T-cell (primary cell): ENCODE measurements at regions not wholly inside any gene's neighbourhood (a gene's known extent, or its start where the extent isn't known, plus 50 kb on each side); places are given as distances from the start of the nearest gene placed in this dataset.

Source experiments
- ATAC-seq, 4 experiments: fragments of 200-7000 bp in 3 of 4; fragments of 150-1000 bp in 1 of 4; cut with Tn5 transposase; replicated peaks in 1 of 4; 1 replicate in 3 of 4; 2 replicates in 1 of 4; pipeline ENCODE4 v1.10.0; 2021; ENCODE audit warnings: moderate library complexity in 3 of 4, mild to moderate bottlenecking in 2 of 4, moderate number of reproducible peaks in 1 of 4
- CTCF ChIA-PET, 2 donors: fragments of 300-600 bp; sonication (Branson Sonifier 250); formaldehyde crosslinking; loops; one replicate each; lab custom pipeline; 2022; ENCODE audit warnings: antibody characterized with exemption in 2 of 2; lab: Charles Lee
- POLR2A ChIA-PET, 2 donors: fragments of 300-600 bp; sonication (Branson Sonifier 250); formaldehyde crosslinking; loops; one replicate each; lab custom pipeline; 2022; ENCODE audit warnings: antibody characterized with exemption in 2 of 2; lab: Charles Lee
- DNase-seq, 35 experiments: peaks; one replicate each; pipeline versions ENCODE4 v3.0.0 to v3.0.0-alpha.2; 2013 to 2023
- H3K27ac ChIP-seq: one replicate; pipeline ENCODE4 v1.5.1; 2013; ENCODE audit warnings: low read length
- H3K27me3 ChIP-seq, 2 experiments: replicated peaks in 1 of 2; 1 replicate in 1 of 2; 2 replicates in 1 of 2; pipeline versions ENCODE4 v1.6.1 to v1.7.0; 2013; ENCODE audit warnings: low read length in 1 of 2, mixed read lengths in 1 of 2; ENCODE audit not compliant: control insufficient read depth in 2 of 2, insufficient read depth in 2 of 2; ENCODE audit errors: extremely low read depth in 1 of 2
- H3K36me3 ChIP-seq, 2 donors: 1 replicate in 1 of 2; 2 replicates in 1 of 2; pipeline versions ENCODE4 v1.6.1 to v1.7.0; 2013; ENCODE audit warnings: low read length in 1 of 2; ENCODE audit not compliant: control insufficient read depth in 2 of 2, insufficient read depth in 1 of 2; ENCODE audit errors: extremely low read depth in 1 of 2
- H3K4me1 ChIP-seq, 2 experiments: 1 replicate in 1 of 2; 2 replicates in 1 of 2; pipeline versions ENCODE4 v1.6.1 to v1.7.0; 2013; ENCODE audit warnings: low read length in 2 of 2, mixed read lengths in 1 of 2; ENCODE audit not compliant: insufficient read depth in 2 of 2, control insufficient read depth in 1 of 2; ENCODE audit errors: extremely low read depth in 1 of 2
- H3K4me3 ChIP-seq, 2 donors: 1 replicate in 1 of 2; 2 replicates in 1 of 2; pipeline versions ENCODE4 v1.5.1 to v1.7.0; 2013; ENCODE audit warnings: mild to moderate bottlenecking in 2 of 2, low read length in 1 of 2, moderate library complexity in 1 of 2; ENCODE audit not compliant: control insufficient read depth in 1 of 2; ENCODE audit errors: extremely low read depth in 1 of 2
- H3K9me3 ChIP-seq: 2 replicates; pipeline ENCODE4 v1.7.0; 2013
- H3K27ac Mint-ChIP-seq, 2 donors: one replicate each; pipeline ENCODE4 v1.8.0; 2020 to 2021; ENCODE audit warnings: mild to moderate bottlenecking in 2 of 2, mixed read lengths in 2 of 2
- H3K27me3 Mint-ChIP-seq, 2 donors: one replicate each; pipeline ENCODE4 v1.8.0; 2021 to 2022; ENCODE audit warnings: mixed read lengths in 2 of 2
- H3K36me3 Mint-ChIP-seq: one replicate; pipeline ENCODE4 v1.8.0; 2021; ENCODE audit warnings: mixed read lengths
- H3K4me1 Mint-ChIP-seq, 3 donors: one replicate each; pipeline ENCODE4 v1.8.0; 2020 to 2022; ENCODE audit warnings: mixed read lengths in 3 of 3, mild to moderate bottlenecking in 1 of 3
- H3K4me3 Mint-ChIP-seq, 3 donors: one replicate each; pipeline ENCODE4 v1.8.0; 2020 to 2022; ENCODE audit warnings: mild to moderate bottlenecking in 3 of 3, mixed read lengths in 3 of 3, moderate library complexity in 3 of 3
- H3K9me3 Mint-ChIP-seq, 3 donors: one replicate each; pipeline ENCODE4 v1.8.0; 2020 to 2022; ENCODE audit warnings: mixed read lengths in 3 of 3
- WGBS: methylation state at CpG from one replicate; pipeline ENCODE4 v1.1.5; 2013; ENCODE audit warnings: missing lambda C conversion rate; ENCODE audit not compliant: insufficient coverage; 5-methylcytosine and 5-hydroxymethylcytosine counted together

- H3K4me1 Mint-ChIP-seq = peaks cover 12 to 25% (median 15%) of the 10 kb centered on the region in 3 donors
- ChIA-PET POLR2A (no interaction called here), CTCF (interaction anchor here in 1 of 2 donors (0.7 kb wide), 1 partner anchor 24 kb away, joined by 4 read pairs; no protein-coding TSS in a partner anchor)
- Histone ChIP-seq H3K36me3 (no peaks in the 10 kb centered on the region), H3K4me3 (no peak overlapping the region), H3K9me3 (no peaks in the 10 kb centered on the region), H3K4me1 (peaks cover 2 to 9% of the 10 kb centered on the region in 2 experiments), H3K27ac (no peak overlapping the region), H3K27me3 (peaks cover 0 to 22% of the 10 kb centered on the region in 2 experiments)
- no peak overlapping the region for H3K4me3 Mint-ChIP-seq
- ATAC-seq (no peak), DNase-seq (no peak)
- no peaks in the 10 kb centered on the region for H3K36me3 Mint-ChIP-seq
- H3K27ac Mint-ChIP-seq = no peak overlapping the region
- no peaks in the 10 kb centered on the region for H3K9me3 Mint-ChIP-seq
- 76% methylated on average over 12 of the region's 16 CpGs for WGBS
- H3K27me3 Mint-ChIP-seq = peaks cover 0 to 3% of the 10 kb centered on the region in 2 donors
Measured at GRCh38 chr20:50350510-50351249, 159.5 kb upstream of the PTPN1 start.

- no peak overlapping the region for H3K4me3 Mint-ChIP-seq
- Histone ChIP-seq H3K27me3 (peaks cover 0 to 15% of the 10 kb centered on the region in 2 experiments), H3K4me1 (peaks cover 0 to 4% of the 10 kb centered on the region in 2 experiments), H3K36me3 (no peaks in the 10 kb centered on the region), H3K27ac (no peak overlapping the region), H3K9me3 (no peaks in the 10 kb centered on the region), H3K4me3 (no peak overlapping the region)
- DNase-seq (no peak), ATAC-seq (no peak)
- peaks cover 0 to 3% of the 10 kb centered on the region in 2 donors for H3K27me3 Mint-ChIP-seq
- 93% methylated on average over 4 of the region's 11 CpGs for whole genome bisulfite sequencing
- ChIA-PET POLR2A (no interaction called here), CTCF (no interaction called here)
- H3K9me3 Mint-ChIP-seq = no peaks in the 10 kb centered on the region
- H3K36me3 Mint-ChIP-seq = no peaks in the 10 kb centered on the region
- H3K4me1 Mint-ChIP-seq = peaks cover 5 to 20% (median 8%) of the 10 kb centered on the region in 3 donors
- H3K27ac Mint-ChIP-seq = no peak overlapping the region
Measured at GRCh38 chr20:50351541-50351940, 158.6 kb upstream of the PTPN1 start.

- DNase-seq (no peak), ATAC-seq (no peak)
- H3K9me3 ChIP-seq = no peaks in the 10 kb centered on the region
- no peaks in the 10 kb centered on the region for H3K27me3 Mint-ChIP-seq
- no peak overlapping the region for H3K4me3 ChIP-seq
- no peaks in the 10 kb centered on the region for H3K4me1 ChIP-seq
- peaks cover 0 to 6% of the 10 kb centered on the region in 2 experiments for H3K27me3 ChIP-seq
- H3K27ac ChIP-seq = no peak overlapping the region
- CTCF ChIA-PET = interaction anchor here in 1 of 2 donors (0.5 kb wide), 1 partner anchor 1023 kb away, joined by 3 read pairs; no protein-coding TSS in a partner anchor
- H3K4me1 Mint-ChIP-seq = peaks cover 0 to 12% (median 5%) of the 10 kb centered on the region in 3 donors
- H3K36me3 Mint-ChIP-seq = no peaks in the 10 kb centered on the region
- POLR2A ChIA-PET = interaction anchor here in 1 of 2 donors (0.5 kb wide), 1 partner anchor 9 kb away, joined by 3 read pairs; no protein-coding TSS in a partner anchor
- H3K9me3 Mint-ChIP-seq = no peaks in the 10 kb centered on the region
- 50% methylated on average over 14 of the region's 16 CpGs for WGBS
- no peak overlapping the region for H3K27ac Mint-ChIP-seq
- no peaks in the 10 kb centered on the region for H3K36me3 ChIP-seq
- no peak overlapping the region for H3K4me3 Mint-ChIP-seq
Measured at GRCh38 chr20:50353289-50353961, 156.8 kb upstream of the PTPN1 start.

GRCh38 chr20:50354721-50355589 lies 155.2 kb upstream of the PTPN1 start:
- POLR2A ChIA-PET = no interaction called here

GRCh38 chr20:50355590-50356524 lies 154.3 kb upstream of the PTPN1 start:
- CTCF ChIA-PET = no interaction called here
- H3K27ac ChIP-seq = no peak overlapping the region
- WGBS = 88% methylated on average over 6 of the region's 12 CpGs

More at GRCh38 chr20:50354721-50355589, 155.2 kb upstream of the PTPN1 start:
- Mint-ChIP-seq H3K36me3 (no peaks in the 10 kb centered on the region), H3K4me3 (no peak overlapping the region), H3K9me3 (no peaks in the 10 kb centered on the region), H3K27ac (no peak overlapping the region), H3K27me3 (no peaks in the 10 kb centered on the region), H3K4me1 (peaks cover 0 to 12% (median 5%) of the 10 kb centered on the region in 3 donors)
- Histone ChIP-seq H3K4me1 (no peaks in the 10 kb centered on the region), H3K9me3 (no peaks in the 10 kb centered on the region), H3K27ac (no peak overlapping the region), H3K36me3 (no peaks in the 10 kb centered on the region), H3K27me3 (peaks cover 0 to 5% of the 10 kb centered on the region in 2 experiments), H3K4me3 (no peak overlapping the region)
- no peak for ATAC-seq
- DNase-seq = no peak
- CTCF ChIA-PET = no interaction called here
- WGBS = 94% methylated on average over 9 of the region's 13 CpGs

More at GRCh38 chr20:50355590-50356524, 154.3 kb upstream of the PTPN1 start:
- DNase-seq (no peak), ATAC-seq (no peak)
- Histone ChIP-seq H3K4me1 (no peaks in the 10 kb centered on the region), H3K27me3 (peaks cover 0 to 10% of the 10 kb centered on the region in 2 experiments), H3K4me3 (no peak overlapping the region), H3K9me3 (no peaks in the 10 kb centered on the region), H3K36me3 (no peaks in the 10 kb centered on the region)
- peaks cover 0 to 12% (median 5%) of the 10 kb centered on the region in 3 donors for H3K4me1 Mint-ChIP-seq
- no peaks in the 10 kb centered on the region for H3K27me3 Mint-ChIP-seq
- POLR2A ChIA-PET = no interaction called here
- H3K27ac Mint-ChIP-seq = no peak overlapping the region
- no peak overlapping the region for H3K4me3 Mint-ChIP-seq
- no peaks in the 10 kb centered on the region for H3K36me3 Mint-ChIP-seq
- no peaks in the 10 kb centered on the region for H3K9me3 Mint-ChIP-seq
